ENCODE measurements at regions not wholly inside any gene's neighbourhood (a gene's known extent, or its start where the extent isn't known, plus 50 kb on each side); places are given as distances from the start of the nearest gene placed in this dataset.

DNA sequence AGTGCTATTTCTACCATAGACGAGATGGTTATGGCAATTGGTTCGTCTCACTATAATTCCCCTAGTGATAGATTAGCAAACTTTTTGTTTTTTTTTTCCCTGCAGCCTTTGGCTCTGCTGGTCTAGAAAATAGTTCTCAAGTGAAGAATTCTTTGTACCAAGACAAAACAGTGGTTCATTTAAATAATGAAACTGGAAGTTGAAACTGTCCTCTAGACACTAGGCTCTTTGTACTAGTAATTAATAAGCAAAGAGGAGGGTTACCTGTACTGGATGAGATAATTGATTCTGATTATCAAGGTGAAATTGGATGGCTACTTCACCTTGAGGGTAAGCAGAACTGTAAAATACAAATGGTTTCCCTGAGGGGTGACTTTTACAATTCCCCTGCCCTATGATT is 156.9 kb upstream of the DCC start:
- no peak for DNase-seq (ENCODE audit: low spot score in 2 of 2)
- H3K4me3 ChIP-seq, result no peak overlapping the region
- TF ChIP-seq, protein P1, sequence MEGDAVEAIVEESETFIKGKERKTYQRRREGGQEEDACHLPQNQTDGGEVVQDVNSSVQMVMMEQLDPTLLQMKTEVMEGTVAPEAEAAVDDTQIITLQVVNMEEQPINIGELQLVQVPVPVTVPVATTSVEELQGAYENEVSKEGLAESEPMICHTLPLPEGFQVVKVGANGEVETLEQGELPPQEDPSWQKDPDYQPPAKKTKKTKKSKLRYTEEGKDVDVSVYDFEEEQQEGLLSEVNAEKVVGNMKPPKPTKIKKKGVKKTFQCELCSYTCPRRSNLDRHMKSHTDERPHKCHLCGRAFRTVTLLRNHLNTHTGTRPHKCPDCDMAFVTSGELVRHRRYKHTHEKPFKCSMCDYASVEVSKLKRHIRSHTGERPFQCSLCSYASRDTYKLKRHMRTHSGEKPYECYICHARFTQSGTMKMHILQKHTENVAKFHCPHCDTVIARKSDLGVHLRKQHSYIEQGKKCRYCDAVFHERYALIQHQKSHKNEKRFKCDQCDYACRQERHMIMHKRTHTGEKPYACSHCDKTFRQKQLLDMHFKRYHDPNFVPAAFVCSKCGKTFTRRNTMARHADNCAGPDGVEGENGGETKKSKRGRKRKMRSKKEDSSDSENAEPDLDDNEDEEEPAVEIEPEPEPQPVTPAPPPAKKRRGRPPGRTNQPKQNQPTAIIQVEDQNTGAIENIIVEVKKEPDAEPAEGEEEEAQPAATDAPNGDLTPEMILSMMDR (IDR thresholded peaks at IDR 0.05), result no peak

DNA sequence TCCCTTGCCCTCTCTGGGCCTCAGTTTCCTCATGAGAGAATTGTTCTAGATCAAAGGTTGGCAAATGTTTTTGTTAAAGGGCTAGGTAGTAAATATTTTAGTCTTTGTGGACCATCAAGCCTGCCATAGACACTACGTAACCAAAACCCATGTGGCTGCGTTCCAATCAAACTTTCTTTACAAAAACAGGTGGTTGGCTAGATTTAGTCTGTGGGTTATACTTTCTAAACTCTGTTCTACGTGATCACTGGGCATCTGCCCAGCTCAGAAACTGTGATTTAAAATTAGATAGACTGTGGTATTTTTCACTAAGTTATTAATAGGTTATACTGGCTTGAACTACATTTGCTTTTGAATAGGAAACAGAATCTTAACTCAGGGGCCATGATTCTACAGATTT is 149.8 kb upstream of the DCC start:
- Histone ChIP-seq H3K27me3 (no peaks in the 10 kb centered on the region), H3K36me3 (no peaks in the 10 kb centered on the region), H3K4me1 (no peaks in the 10 kb centered on the region), H3K9me3 (no peaks in the 10 kb centered on the region), H3K27ac (no peak overlapping the region), H3K4me3 (no peak overlapping the region)
- DNase-seq (ENCODE audit: low spot score in 2 of 2), result no peak
- intact Hi-C loops (cut with DNase I), result no loop called here
- TF ChIP-seq, protein P1 (IDR thresholded peaks at IDR 0.05), result no peak

More for the DNA sequence above, 156.9 kb upstream of the DCC start:
- H3K4me1 ChIP-seq, result no peaks in the 10 kb centered on the region
- intact Hi-C loops (cut with DNase I), result no loop called here
- no peaks in the 10 kb centered on the region for H3K9me3 ChIP-seq
- H3K27me3 ChIP-seq, result no peaks in the 10 kb centered on the region
- no peaks in the 10 kb centered on the region for H3K36me3 ChIP-seq
- H3K27ac ChIP-seq, result no peak overlapping the region

DNA sequence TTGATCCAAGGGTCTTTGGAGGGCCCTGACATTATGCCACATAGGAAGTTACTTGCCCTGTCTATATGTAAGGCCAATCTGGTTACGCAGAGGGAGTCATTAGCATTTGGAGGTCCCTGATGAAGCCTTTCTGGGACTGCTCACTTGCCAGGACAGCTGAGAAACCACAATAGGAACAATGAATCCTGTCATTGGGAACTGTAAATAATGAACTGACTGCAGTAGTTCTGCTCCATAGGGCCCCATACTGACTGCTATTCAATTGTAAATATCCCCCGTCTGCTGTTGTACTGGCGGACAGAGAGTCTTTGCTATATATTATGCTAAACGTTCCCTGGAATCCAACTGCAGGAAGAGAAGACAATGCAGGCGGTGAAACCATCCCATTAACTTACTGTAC is 149.4 kb upstream of the DCC start:
- H3K4me3 ChIP-seq, result no peak overlapping the region
- no peaks in the 10 kb centered on the region for H3K27me3 ChIP-seq
- intact Hi-C loops (cut with DNase I), result no loop called here
- H3K4me1 ChIP-seq, result no peaks in the 10 kb centered on the region
- no peaks in the 10 kb centered on the region for H3K9me3 ChIP-seq
- TF ChIP-seq, protein P1 (IDR thresholded peaks at IDR 0.05), result no peak
- no peak overlapping the region for H3K27ac ChIP-seq
- no peaks in the 10 kb centered on the region for H3K36me3 ChIP-seq
- DNase-seq (ENCODE audit: low spot score in 2 of 2), result no peak

DNA sequence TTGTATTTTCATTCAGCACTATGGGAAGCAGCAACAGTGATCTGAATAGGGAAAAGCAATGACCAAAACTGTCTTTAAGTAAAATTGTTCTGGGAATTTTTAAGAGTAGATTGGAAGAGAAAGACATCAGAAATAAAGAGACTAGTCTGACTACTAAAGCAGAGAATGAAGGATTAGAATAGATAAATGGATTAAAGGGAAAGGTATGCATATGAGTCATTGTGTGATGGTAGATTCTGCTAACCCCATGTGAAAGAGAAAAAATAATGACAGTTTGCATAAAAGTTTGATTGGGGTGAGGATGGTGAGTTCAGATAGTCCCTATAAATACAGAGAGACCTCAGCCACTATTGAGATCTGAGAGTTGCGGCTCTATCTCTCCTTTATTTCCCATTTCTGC is 139.6 kb upstream of the DCC start:
- Histone ChIP-seq H3K27ac (no peak overlapping the region), H3K9me3 (no peaks in the 10 kb centered on the region), H3K4me3 (no peak overlapping the region), H3K36me3 (no peaks in the 10 kb centered on the region), H3K27me3 (no peaks in the 10 kb centered on the region), H3K4me1 (no peaks in the 10 kb centered on the region)
- intact Hi-C loops (cut with DNase I), result no loop called here
- TF ChIP-seq, protein P1 (IDR thresholded peaks at IDR 0.05), result no peak
- no peak for DNase-seq (ENCODE audit: low spot score in 2 of 2)

DNA sequence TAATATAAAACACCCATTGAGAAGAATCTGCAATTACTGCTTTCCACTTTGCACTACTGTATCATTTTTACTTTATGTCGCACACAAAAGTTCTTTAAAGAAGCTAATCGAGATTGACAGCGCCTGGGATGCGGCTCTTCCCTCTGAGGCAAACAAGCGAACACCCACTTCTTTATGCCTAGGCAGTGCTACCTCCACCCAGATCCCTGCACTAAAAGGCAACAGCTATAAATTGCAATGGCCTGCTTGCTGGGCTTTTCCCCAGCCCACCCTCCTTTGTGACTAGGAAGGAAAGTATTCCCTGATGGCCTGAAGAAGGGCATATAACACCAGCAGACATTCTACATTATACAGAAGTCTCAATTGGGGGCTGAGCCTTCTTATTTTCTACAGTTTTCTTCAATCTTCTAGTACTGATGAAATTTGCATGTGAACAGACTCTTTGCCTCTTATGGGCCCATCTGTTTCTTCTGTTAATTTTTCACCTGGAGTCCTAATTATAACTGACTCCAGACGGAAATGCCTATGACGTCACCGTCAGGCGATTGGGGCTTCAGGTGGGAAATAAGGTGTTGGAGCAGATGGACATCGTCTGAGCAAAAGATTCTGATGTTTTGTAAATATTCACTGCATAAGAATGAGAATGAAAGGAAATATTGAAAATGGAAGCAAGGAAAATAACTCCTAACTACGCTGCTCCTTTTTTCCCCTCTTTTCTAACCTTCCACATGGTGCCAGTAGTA is 138.9 kb upstream of the DCC start:
- TF ChIP-seq, protein P1 (IDR thresholded peaks at IDR 0.05), result no peak
- no peak for DNase-seq (ENCODE audit: low spot score in 2 of 2)
- no peaks in the 10 kb centered on the region for H3K4me1 ChIP-seq
- intact Hi-C loops (cut with DNase I), result no loop called here
- H3K4me3 ChIP-seq, result no peak overlapping the region
- H3K9me3 ChIP-seq, result no peaks in the 10 kb centered on the region
- no peaks in the 10 kb centered on the region for H3K36me3 ChIP-seq
- H3K27me3 ChIP-seq, result no peaks in the 10 kb centered on the region
- H3K27ac ChIP-seq, result no peak overlapping the region

DNA sequence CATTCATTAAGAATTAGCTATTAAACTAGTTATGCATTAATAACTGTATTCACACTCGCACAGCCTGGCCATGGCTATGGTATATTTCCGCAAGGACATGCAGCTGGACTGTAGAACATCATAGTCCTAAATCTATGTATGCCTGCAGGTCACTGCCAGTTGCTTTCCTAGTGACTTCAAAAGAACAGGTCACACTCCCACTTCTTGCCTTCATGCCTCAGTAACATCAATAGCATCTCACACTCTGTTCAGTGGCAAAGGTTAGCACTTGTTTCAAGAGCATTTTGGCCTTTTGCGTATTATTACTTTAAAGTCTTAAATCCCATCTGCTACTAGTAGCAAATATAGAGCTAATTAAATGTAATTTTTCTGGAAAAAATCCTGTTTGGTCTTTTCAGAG is 131.4 kb upstream of the DCC start:
- Histone ChIP-seq H3K27ac (no peak overlapping the region), H3K4me3 (no peak overlapping the region), H3K27me3 (no peaks in the 10 kb centered on the region), H3K9me3 (no peaks in the 10 kb centered on the region), H3K4me1 (no peaks in the 10 kb centered on the region), H3K36me3 (no peaks in the 10 kb centered on the region)
- DNase-seq (ENCODE audit: low spot score in 2 of 2), result no peak
- TF ChIP-seq, protein P1 (IDR thresholded peaks at IDR 0.05), result no peak
- intact Hi-C loops (cut with DNase I), result no loop called here

Measured in ascending aorta (tissue), 2 donors.